ENCODE measurements at regions not wholly inside any gene's neighbourhood (a gene's known extent, or its start where the extent isn't known, plus 50 kb on each side); places are given as distances from the start of the nearest gene placed in this dataset.
"Not testable (repeated sequence)": the region's sequence is repeated elsewhere in the genome, so short reads cannot be mapped to it uniquely, and the experiment has no call there.

- not testable (repeated sequence) for H3K27me3 ChIP-seq, DNase-seq, H3K4me3 ChIP-seq, H3K9me3 ChIP-seq, H3K36me3 ChIP-seq
Observed at GRCh38 chr16:52333673-52334072, 213.3 kb downstream of the TOX3 start.

DNA sequence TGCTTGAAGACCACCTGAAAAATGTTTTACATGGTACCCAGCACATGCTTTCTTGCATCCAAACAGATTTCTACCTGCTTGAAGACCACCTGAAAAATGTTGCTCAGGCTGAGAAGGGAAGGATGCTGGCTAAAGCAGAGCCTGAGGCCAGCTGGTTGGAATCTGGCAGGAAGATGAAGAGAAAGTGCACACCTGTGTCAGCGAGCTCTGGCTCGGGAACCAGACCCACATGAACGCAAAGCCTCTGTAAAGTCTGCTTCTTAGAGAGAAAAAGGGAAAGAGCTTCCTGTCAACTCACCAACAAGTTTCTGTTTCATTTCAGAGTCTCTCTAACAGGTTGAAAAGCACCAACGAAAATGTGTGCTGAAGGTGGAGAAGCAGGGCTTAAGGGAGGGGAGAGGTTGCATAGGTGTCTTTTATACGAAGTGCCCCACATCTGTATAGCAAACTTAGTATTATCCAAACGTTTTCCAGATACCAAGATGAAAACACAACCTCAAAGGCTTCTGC is 226.0 kb downstream of the TOX3 start:
- no peak for DNase-seq
- H3K9me3 ChIP-seq, result no peaks in the 10 kb centered on the region
- H3K27me3 ChIP-seq, result no peaks in the 10 kb centered on the region
- no peak overlapping the region for H3K4me3 ChIP-seq
- H3K36me3 ChIP-seq, result no peaks in the 10 kb centered on the region

- DNase-seq, result no peak
- Histone ChIP-seq H3K9me3 (no peaks in the 10 kb centered on the region), H3K4me3 (no peak overlapping the region), H3K27me3 (no peaks in the 10 kb centered on the region; the same call in 1 of the 2 replicates), H3K36me3 (no peaks in the 10 kb centered on the region)
Observed at GRCh38 chr16:52318302-52319009, 228.5 kb downstream of the TOX3 start.

- H3K9me3 ChIP-seq, result no peaks in the 10 kb centered on the region
- no peak for DNase-seq
- H3K4me3 ChIP-seq, result no peak overlapping the region
- no peaks in the 10 kb centered on the region for H3K36me3 ChIP-seq
- H3K27me3 ChIP-seq, result no peaks in the 10 kb centered on the region; the same call in 1 of the 2 replicates
Observed at GRCh38 chr16:52316241-52316640, 230.7 kb downstream of the TOX3 start.

- no peak for DNase-seq
- no peak overlapping the region for H3K4me3 ChIP-seq
- no peaks in the 10 kb centered on the region for H3K9me3 ChIP-seq
- no peaks in the 10 kb centered on the region for H3K36me3 ChIP-seq
- no peaks in the 10 kb centered on the region; the same call in 1 of the 2 replicates for H3K27me3 ChIP-seq
Observed at GRCh38 chr16:52312716-52313115, 234.2 kb downstream of the TOX3 start.

- H3K9me3 ChIP-seq, result no peaks in the 10 kb centered on the region
- no peaks in the 10 kb centered on the region for H3K36me3 ChIP-seq
- no peaks in the 10 kb centered on the region for H3K27me3 ChIP-seq
- no peak overlapping the region for H3K4me3 ChIP-seq
- DNase-seq, result no peak
Observed at GRCh38 chr16:52309446-52310416, 237.2 kb downstream of the TOX3 start.

DNA sequence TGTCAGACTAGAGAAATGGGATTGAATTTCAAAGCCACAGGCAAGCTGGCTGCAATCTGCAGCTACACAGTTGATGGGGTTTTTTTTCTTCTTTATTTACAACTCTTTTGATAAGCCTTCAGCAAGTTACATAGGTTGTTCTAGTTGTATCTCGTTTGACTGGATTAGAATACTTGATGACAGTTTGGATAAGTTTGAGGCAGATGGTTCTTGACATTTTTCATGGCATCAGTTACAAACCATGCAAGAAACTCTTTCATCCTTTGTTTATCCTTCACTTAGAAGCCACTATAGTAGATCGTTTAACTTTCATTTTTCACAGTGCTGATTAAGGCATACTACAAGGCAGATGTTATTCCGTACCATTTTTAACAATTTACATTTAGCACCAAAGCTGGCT is 238.9 kb downstream of the TOX3 start:
- no peak overlapping the region for H3K4me3 ChIP-seq
- H3K9me3 ChIP-seq, result no peaks in the 10 kb centered on the region
- H3K27me3 ChIP-seq, result no peaks in the 10 kb centered on the region
- H3K36me3 ChIP-seq, result no peaks in the 10 kb centered on the region
- DNase-seq, result no peak

- H3K27me3 ChIP-seq, result no peaks in the 10 kb centered on the region
- no peaks in the 10 kb centered on the region for H3K36me3 ChIP-seq
- no peaks in the 10 kb centered on the region for H3K9me3 ChIP-seq
- H3K4me3 ChIP-seq, result no peak overlapping the region
- DNase-seq, result no peak
Observed at GRCh38 chr16:52301026-52301425, 245.9 kb downstream of the TOX3 start.

GRCh38 chr16:52298769-52299168 is 248.2 kb downstream of the TOX3 start:
- no peaks in the 10 kb centered on the region for H3K36me3 ChIP-seq
- no peaks in the 10 kb centered on the region for H3K9me3 ChIP-seq
- H3K4me3 ChIP-seq, result no peak overlapping the region

DNA sequence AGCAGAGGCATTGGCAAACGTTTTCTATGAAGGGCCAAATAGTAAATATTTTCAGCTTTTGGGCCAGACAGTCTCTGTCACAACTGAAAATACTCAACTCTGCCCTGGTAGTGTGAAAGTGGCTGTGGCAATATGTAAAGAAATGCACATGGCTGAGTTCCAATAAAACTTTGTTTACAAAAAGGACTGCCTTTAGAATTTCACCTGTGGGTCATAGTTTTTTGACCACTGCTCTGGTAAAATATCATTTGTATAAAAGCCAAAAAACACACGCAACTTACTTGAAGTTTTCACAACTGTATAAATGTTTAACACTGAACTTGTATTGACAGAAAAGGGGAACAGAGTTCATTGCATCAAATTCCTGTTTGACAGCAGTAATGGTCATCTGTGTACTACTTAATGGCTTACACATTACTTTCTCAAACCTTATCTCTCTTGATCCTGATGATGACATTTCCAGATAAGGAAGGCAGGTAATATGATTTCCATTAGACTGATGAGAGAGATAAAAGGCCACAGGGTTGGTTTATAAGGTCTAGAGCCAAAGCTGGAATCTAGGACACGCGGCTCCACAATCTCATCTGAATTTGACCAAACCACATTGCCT is 250.1 kb downstream of the TOX3 start:
- DNase-seq, H3K4me3 ChIP-seq, H3K9me3 ChIP-seq, H3K27me3 ChIP-seq, H3K36me3 ChIP-seq: not testable (repeated sequence)

More at GRCh38 chr16:52298769-52299168, 248.2 kb downstream of the TOX3 start:
- no peaks in the 10 kb centered on the region; the same call in 1 of the 2 replicates for H3K27me3 ChIP-seq
- no peak for DNase-seq

DNA sequence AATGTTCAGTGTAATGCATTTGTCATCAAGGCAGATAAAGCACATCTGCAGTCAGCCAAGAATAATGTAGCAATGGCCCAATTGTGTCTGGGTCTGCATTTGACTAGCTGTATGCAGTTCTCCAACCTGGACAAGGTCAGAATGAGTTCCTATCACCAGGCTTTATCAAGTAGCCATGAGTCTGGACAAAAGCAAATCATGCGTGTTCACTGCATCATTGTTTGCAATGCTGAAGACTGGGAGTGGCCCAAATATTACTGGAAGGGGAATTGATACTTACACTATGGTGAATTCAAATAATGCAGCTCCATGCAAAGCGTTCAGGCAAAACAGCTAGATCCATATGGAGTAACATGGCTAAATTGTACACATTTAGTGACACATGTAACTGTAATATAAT is 250.9 kb downstream of the TOX3 start:
- Histone ChIP-seq H3K36me3 (no peaks in the 10 kb centered on the region), H3K4me3 (no peak overlapping the region), H3K9me3 (no peaks in the 10 kb centered on the region), H3K27me3 (peaks cover 3% of the 10 kb centered on the region)
- no peak for DNase-seq

DNA sequence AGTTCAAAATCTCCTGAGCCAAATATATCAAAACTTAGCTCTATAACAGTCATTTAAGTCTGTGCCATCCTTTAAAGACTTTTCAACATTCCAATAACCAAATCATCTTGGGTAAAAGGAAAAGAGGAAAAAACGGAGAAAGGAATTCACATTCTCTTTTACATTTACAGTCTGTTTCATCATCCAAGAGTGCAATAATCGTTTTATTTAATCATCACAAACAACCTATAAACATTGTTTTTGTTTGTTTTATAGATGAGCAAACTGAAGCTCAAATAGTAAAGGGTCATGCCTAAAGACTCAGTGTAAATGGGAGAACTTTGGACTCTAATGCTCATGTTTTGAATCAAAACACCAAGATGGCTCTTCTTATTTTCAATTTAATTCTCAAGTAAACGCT is 252.3 kb downstream of the TOX3 start:
- no peak for DNase-seq
- H3K9me3 ChIP-seq, result no peaks in the 10 kb centered on the region
- peaks cover 3% of the 10 kb centered on the region for H3K27me3 ChIP-seq
- no peaks in the 10 kb centered on the region for H3K36me3 ChIP-seq
- no peak overlapping the region for H3K4me3 ChIP-seq

DNA sequence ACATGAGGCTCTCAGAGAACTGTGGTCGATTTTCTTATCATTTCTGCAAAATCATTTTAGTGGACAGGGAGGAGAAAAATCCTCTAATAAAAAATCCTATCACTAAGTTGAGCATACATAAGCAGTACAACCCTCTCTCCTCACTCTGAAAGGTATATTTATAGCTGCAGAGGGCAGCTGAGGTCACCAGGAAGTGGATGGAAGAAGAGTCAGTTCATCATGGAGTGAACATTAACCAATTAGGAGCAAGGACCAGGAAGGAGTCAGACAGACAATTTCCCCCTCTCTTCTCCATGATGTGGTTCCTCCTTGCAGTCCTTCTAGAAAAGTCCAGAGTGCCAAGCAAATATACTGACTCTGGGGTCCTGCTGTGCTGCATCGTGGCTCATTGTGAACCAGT is 253.7 kb downstream of the TOX3 start:
- no peaks in the 10 kb centered on the region for H3K36me3 ChIP-seq
- peaks cover 3% of the 10 kb centered on the region for H3K27me3 ChIP-seq
- no peak overlapping the region for H3K4me3 ChIP-seq
- no peak for DNase-seq
- no peaks in the 10 kb centered on the region for H3K9me3 ChIP-seq

- no peak overlapping the region for H3K4me3 ChIP-seq
- no peaks in the 10 kb centered on the region for H3K36me3 ChIP-seq
- peaks cover 3% of the 10 kb centered on the region; the same call in 1 of the 2 replicates for H3K27me3 ChIP-seq
- H3K9me3 ChIP-seq, result no peaks in the 10 kb centered on the region
- no peak for DNase-seq
Observed at GRCh38 chr16:52283584-52284375, 263.2 kb downstream of the TOX3 start.

- H3K27me3 ChIP-seq, result peaks cover 6% of the 10 kb centered on the region; the same call in 1 of the 2 replicates
- no peaks in the 10 kb centered on the region for H3K9me3 ChIP-seq
- no peak for DNase-seq
- no peak overlapping the region for H3K4me3 ChIP-seq
- H3K36me3 ChIP-seq, result no peaks in the 10 kb centered on the region
Observed at GRCh38 chr16:52283018-52283417, 263.9 kb downstream of the TOX3 start.

- DNase-seq, result no peak
- Histone ChIP-seq H3K27me3 (peaks cover 6% of the 10 kb centered on the region), H3K9me3 (no peaks in the 10 kb centered on the region), H3K36me3 (no peaks in the 10 kb centered on the region), H3K4me3 (no peak overlapping the region)
Observed at GRCh38 chr16:52280086-52280485, 266.9 kb downstream of the TOX3 start.
